A549 (cell line): ENCODE measurements at regions not wholly inside any gene's neighbourhood (a gene's known extent, or its start where the extent isn't known, plus 50 kb on each side); places are given as distances from the start of the nearest gene placed in this dataset.

Source experiments
- CTCF ChIP-seq: fragments of >200 bp; sonication (Bioruptor Twin); formaldehyde crosslinking; IDR thresholded peaks from 3 replicates; pipeline ENCODE4 v1.5.1; 2016
- EP300 ChIP-seq, 2 experiments: fragments of >200 bp; sonication (Bioruptor Twin); formaldehyde crosslinking; IDR thresholded peaks; 2 replicates in 1 of 2; 3 replicates in 1 of 2; pipeline ENCODE4 v1.6.1; 2016 to 2017
- HMGXB4 ChIP-seq: fragments of 250-450 bp; sonication (Bioruptor Pico); IDR thresholded peaks from 2 replicates; pipeline ENCODE4 v1.5.0; 2021; ENCODE audit warnings: mild to moderate bottlenecking, moderate library complexity, borderline replicate concordance
- KDM1A ChIP-seq: fragments of 200-600 bp; sonication (generic); IDR thresholded peaks from 2 replicates; pipeline ENCODE4 v1.6.1; 2016; ENCODE audit warnings: low read depth, mild to moderate bottlenecking
- PBX3 ChIP-seq: IDR thresholded peaks from 2 replicates; pipeline ENCODE4 v1.6.1; 2012
- POLR2A ChIP-seq: IDR thresholded peaks from 2 replicates; pipeline ENCODE4 v1.6.1; 2012; ENCODE audit warnings: mild to moderate bottlenecking, low read length
- RAD21 ChIP-seq, 2 experiments: fragments of >200 bp in 1 of 2; sonication (Bioruptor Twin) in 1 of 2; formaldehyde crosslinking in 1 of 2; IDR thresholded peaks in 1 of 2; conservative IDR thresholded peaks in 1 of 2; 2 replicates in 1 of 2; 3 replicates in 1 of 2; pipeline ENCODE4 v1.6.1; 2012 to 2018; ENCODE audit warnings: inconsistent platforms in 1 of 2
- RCOR1 ChIP-seq: fragments of 150-350 bp; IDR thresholded peaks from 2 replicates; pipeline ENCODE4 v1.6.1; 2014; ENCODE audit warnings: antibody characterized with exemption, low read length, low read depth
- RFX5 ChIP-seq: fragments of 450-650 bp; IDR thresholded peaks from 2 replicates; pipeline ENCODE4 v1.7.1; 2014; ENCODE audit warnings: antibody characterized with exemption, mild to moderate bottlenecking, moderate library complexity
- USF2 ChIP-seq: fragments of 450-650 bp; IDR thresholded peaks from 2 replicates; pipeline ENCODE4 v1.6.1; 2014; ENCODE audit warnings: antibody characterized with exemption

GRCh38 chr16:64321881-64322280 is 800.0 kb downstream of the CDH11 start:
- TF ChIP-seq EP300 (IDR thresholded peaks at IDR 0.05), result no peak
- no peak for TF ChIP-seq CTCF
- no peak for TF ChIP-seq POLR2A
- no peak for TF ChIP-seq USF2
- TF ChIP-seq RCOR1, result no peak
- TF ChIP-seq RAD21 (conservative IDR thresholded peaks at IDR 0.05 in 1 of 2, IDR thresholded peaks at IDR 0.05 in 1 of 2), result no peak
- TF ChIP-seq PBX3, result no peak
- no peak for TF ChIP-seq HMGXB4 (CRISPR knock-in tag)
- no peak for TF ChIP-seq KDM1A
- no peak for TF ChIP-seq RFX5
